GM18508 (cell line): ENCODE measurements at regions not wholly inside any gene's neighbourhood (a gene's known extent, or its start where the extent isn't known, plus 50 kb on each side); places are given as distances from the start of the nearest gene placed in this dataset.
"Not testable (repeated sequence)": the region's sequence is repeated elsewhere in the genome, so short reads cannot be mapped to it uniquely, and the experiment has no call there.

ENCODE experiments used
- ATAC-seq: cut with Tn5 transposase; IDR thresholded peaks from one replicate; pipeline ENCODE4 v1.9.1; 2021; ENCODE audit warnings: moderate number of reproducible peaks; ENCODE audit not compliant: insufficient read depth, unreplicated experiment

DNA sequence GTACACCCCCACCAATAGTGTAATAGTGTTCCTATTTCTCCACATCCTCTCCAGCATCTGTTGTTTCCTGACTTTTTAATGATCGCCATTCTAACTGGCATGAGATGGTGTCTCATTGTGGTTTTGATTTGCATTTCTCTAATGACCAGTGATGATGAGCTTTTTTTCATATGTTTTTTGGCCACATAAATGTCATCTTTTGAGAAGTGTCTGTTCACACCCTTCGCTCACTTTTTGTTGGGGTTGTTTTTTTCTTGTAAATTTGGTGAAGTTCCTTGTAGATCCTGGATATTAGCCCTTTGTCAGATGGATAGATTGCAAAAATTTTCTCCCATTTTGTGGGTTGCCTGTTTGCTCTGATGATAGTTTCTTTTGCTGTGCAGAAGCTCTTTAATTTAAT is 567.7 kb downstream of the MATN1 start:
- not testable (repeated sequence) for ATAC-seq

- not testable (repeated sequence) for ATAC-seq
Observed at GRCh38 chr1:30155253-30155652, 568.1 kb downstream of the MATN1 start.

DNA sequence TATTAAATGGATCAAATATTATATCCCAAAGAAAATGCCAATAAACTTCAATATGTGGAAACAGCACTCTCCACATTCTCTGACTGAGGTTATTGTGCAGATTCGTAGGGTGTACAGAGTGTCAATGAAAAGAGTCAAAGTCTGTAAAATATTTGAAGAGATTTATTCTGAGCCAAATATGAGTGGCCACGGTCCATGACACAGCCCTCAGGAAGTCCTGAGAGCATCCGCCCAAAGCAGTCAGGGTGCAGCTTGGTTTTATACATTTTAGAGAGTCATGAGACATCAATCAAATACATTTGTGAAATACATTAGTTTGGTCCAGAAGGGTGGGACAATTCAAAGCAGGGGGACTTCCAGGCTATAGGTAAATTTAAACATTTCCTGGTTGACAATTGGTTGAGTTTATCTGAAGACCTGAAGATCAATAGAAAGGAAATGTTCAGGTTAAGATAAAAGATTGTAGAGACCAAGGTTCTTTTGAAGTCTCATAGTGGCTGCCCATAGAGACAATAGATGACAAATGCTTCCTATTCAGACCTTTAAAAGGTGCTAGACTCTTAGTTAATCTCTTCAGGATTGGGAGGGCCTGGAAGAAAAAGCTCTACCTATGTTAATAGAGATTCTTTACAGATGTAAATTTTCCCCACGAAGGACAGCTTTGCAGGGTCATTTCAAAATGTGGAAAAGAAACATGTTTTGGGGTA is 569.5 kb downstream of the MATN1 start:
- no peak for ATAC-seq

- ATAC-seq = no peak
Observed at GRCh38 chr1:30151826-30152225, 571.6 kb downstream of the MATN1 start.

DNA sequence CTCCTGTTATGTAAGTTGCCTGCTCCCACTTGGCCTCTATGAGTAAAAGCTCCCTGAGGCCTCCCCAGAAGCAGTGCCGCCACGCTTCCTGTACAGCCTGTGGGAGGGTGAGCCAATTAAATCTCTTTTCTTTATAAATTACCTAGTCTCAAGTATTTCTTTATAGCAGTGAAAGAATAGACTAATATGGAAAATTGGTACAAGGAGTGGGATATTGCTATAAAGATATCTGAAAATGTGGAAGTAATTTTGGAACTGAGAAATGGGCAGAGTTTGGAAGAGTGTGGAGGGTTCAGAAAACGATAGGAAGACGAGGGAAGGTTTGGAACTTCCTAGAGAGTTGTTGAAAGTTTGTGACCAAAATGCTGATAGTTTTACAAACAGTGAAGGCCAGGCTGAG is 572.3 kb downstream of the MATN1 start:
- no peak for ATAC-seq

GRCh38 chr1:30149226-30149625 is 574.2 kb downstream of the MATN1 start:
- no peak for ATAC-seq

DNA sequence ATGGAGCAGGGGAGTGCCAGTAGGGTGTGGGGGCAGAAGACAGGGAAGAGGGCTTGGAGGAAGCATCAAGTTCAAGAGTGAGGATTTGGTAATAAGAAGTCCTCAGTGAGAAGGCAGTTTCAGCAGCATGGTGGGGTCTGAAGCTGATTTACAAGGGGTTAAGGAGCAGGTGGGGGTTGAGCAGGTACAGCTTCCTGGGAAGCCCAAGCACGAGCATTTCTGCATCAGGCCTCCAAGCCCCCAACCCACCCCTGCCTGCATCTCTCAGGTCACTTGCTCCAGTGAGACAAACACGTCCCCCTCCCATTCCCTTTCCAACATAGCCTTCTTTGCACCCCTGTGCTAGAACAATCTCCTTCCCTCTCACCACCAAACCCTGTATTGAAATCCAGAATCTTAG is 574.7 kb downstream of the MATN1 start:
- ATAC-seq = no peak

DNA sequence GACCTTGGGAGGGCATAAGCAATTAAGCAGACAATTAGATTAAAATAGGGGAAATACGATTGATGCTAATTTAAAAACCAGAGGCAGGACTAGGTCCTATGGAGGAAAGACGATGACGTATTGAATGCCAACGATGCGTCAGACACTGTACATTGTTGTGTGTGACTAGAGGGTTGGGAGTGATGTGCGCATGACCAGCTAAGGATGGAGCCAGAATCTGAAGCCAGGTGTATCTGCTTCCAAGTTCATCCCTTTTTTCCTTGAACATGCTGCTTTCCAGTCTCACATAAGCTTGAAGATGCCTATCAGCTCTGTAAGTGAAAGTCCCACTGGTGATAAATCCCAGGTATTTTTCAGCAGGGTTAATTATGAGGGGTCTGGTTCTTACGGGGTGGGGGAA is 576.2 kb downstream of the MATN1 start:
- no peak for ATAC-seq

DNA sequence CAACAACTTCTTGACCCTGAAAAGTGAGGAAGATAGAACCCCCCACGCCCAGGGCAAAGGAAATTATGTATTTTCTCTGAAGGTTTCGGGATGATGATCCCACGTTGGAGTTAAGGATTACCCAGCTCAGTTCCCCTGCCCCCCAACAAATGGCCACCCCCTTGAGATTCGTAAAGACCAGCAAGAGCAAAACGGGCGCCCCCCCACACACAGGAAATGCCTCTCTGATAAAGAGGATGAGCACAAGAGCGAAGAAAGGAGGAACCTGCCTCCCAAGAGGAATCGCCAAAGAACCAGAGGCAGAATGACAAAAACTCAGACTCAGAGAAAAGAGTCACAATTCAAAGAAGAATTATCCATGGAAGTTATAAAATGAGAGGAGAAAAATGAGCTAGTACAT is 576.9 kb downstream of the MATN1 start:
- ATAC-seq = no peak

GRCh38 chr1:30145723-30146303 is 577.6 kb downstream of the MATN1 start:
- no peak for ATAC-seq

DNA sequence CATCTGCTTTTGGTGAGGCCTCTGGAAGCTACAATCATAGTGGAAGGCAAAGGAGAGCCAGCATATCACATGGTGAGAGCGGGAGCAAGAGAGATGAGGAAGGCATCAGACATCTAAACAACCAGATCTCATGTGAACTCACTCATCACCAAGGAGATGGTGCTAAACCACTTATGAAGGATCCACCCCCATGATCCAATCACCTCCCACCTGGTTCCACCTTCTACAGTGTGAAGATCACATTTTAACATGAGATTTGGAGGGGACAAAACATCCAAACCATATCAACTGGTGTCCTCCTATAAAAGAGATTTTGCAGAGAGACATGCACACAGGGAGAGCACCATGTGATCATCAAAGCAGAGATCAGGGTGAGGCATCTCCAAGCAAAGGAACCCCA is 578.6 kb downstream of the MATN1 start:
- ATAC-seq = no peak

DNA sequence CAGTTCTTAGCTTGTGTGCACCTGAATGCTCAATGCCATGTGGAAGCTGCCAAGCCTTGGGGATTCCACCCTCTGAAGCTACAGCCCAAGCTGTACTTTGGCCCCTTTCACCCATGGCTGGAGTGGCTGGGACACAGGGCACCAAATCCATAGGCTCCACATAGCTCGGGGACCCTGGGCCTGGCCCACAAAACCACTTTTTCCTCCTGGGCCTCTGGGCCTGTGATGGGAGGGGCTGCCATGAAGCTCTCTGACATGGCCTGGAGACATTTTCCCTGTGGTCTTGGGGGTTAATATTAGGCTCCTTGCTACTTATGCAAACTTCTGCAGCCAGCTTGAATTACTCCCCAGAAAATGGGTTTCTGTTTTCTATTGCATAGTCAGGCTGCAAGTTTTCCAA is 579.9 kb downstream of the MATN1 start:
- no peak for ATAC-seq

- ATAC-seq = no peak
Observed at GRCh38 chr1:30140566-30140965, 582.8 kb downstream of the MATN1 start.

GRCh38 chr1:30138891-30139290 is 584.5 kb downstream of the MATN1 start:
- ATAC-seq = no peak

- ATAC-seq = no peak
Observed at GRCh38 chr1:30137001-30137400, 586.4 kb downstream of the MATN1 start.

DNA sequence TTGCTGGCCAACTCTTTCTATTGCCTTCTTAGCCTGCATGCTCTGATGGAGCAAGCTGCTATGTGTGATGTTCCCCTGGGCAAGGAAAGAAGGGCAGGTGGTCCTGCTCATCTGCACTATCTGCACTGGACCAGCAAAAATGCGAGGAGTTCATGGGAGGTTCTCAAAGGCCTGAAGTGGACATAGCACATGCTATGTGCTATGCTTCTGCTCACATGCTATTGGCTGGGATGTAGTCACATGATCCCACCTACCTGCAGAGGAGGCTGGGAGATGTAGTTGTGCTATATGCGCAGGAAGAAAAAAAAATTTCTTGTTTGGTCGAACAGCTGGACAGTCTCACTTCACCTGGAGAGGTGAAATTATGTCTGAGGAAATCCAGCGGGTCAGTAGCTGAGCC is 587.7 kb downstream of the MATN1 start:
- no peak for ATAC-seq

GRCh38 chr1:30134466-30135217 is 588.7 kb downstream of the MATN1 start:
- no peak for ATAC-seq

GRCh38 chr1:30133414-30134055 is 589.9 kb downstream of the MATN1 start:
- ATAC-seq = no peak

DNA sequence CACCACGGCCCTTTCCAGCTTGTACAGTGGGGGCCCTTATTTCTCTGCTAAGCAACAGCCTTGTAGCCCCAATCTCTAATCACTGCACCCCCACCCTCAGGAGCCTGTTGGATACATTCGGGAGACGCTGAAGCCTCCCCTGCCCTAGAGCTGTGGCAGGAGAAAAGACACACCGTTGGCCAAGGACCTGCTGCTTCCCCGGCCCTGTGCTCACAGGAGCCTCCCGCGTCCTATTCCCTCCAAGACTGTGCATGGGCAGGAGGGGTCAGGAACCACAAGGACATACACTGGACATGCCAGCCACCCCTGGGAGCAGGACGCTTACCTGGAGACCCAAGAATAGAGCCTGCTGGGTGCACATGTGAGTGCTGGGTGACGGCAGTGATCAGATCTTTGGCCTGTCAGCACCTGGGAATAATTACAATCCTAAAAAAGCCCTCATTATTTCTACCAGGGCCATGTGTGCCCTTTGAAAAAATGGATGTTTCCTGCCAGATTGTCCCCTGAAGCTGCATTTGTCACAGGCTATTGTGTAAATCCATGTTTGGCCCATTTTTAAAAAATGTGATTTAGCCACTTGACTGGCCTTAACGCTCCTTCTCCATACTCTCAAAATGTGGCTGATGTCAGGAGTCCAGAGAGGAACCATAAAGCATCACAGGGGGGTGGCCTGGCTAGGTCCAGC is 590.6 kb downstream of the MATN1 start:
- no peak for ATAC-seq

DNA sequence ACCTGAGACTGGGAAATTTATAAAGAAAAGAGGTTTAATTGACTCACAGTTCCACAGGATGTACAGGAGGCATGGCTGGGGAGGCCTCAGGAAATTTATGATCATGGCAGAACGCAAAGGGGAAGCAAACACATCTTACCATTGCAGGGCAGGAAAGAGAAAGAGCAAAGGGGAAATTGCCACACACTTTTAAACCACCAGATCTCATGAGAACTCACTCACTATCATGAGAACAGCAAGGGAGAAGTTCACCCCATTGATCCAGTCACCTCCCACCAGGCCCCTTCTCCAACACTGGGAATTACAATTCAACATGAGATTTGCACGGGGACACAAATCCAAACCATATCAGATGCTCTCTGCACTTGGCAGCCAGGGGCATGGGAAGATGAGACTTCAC is 592.8 kb downstream of the MATN1 start:
- ATAC-seq = not testable (repeated sequence)

GRCh38 chr1:30130099-30130498 is 593.3 kb downstream of the MATN1 start:
- ATAC-seq = no peak
